Endothelial cell of umbilical vein (primary cell): ENCODE measurements at regions not wholly inside any gene's neighbourhood (a gene's known extent, or its start where the extent isn't known, plus 50 kb on each side); places are given as distances from the start of the nearest gene placed in this dataset.

Source experiments
- BruUV-seq: library from RNA; stranded (reverse); fragments of 400-500 nt; replicated peaks from 2 replicates; lab custom pipeline; 2021; lab: Mats Ljungman, UMichigan
- CTCF ChIA-PET: fragments of 300-600, 350-600 bp; sonication (Branson Sonifier 250); formaldehyde crosslinking; loops from one replicate; lab custom pipeline; 2021; ENCODE audit warnings: antibody characterized with exemption, inconsistent platforms; lab: Charles Lee
- POLR2A ChIA-PET: fragments of 300-600, 350-600 bp; sonication (Branson Sonifier 250); formaldehyde crosslinking; loops from one replicate; lab custom pipeline; 2021; ENCODE audit warnings: antibody characterized with exemption, inconsistent platforms; lab: Charles Lee
- DNase-seq: peaks from one replicate; pipeline ENCODE4 v3.0.0-alpha.2; 2011; ENCODE audit warnings: low read depth, low spot score
- FAIRE-seq: peaks from 2 replicates; lab custom pipeline; 2011; peaks lifted over from hg19 to GRCh38; lab: Jason Lieb, UNC
- H2AFZ ChIP-seq: 2 replicates; pipeline ENCODE4 v1.6.0; 2012; ENCODE audit warnings: low read depth, low read length, control low read depth, inconsistent platforms
- H3K27ac ChIP-seq: 2 replicates; pipeline ENCODE4 v1.5.1; 2011; ENCODE audit warnings: low read depth, mild to moderate bottlenecking, control low read depth, low read length, moderate library complexity; ENCODE audit not compliant: insufficient read depth
- H3K27me3 ChIP-seq, 2 experiments: 2 replicates each; pipeline versions ENCODE4 v1.6.0 to v1.6.1; 2011; ENCODE audit warnings: low read length in 2 of 2, mixed read lengths in 1 of 2; ENCODE audit not compliant: control insufficient read depth in 2 of 2, insufficient read depth in 2 of 2
- H3K36me3 ChIP-seq, 2 experiments: 2 replicates in 1 of 2; 3 replicates in 1 of 2; pipeline ENCODE4 v1.5.1; 2011; ENCODE audit warnings: low read length in 2 of 2, mild to moderate bottlenecking in 1 of 2, moderate library complexity in 1 of 2; ENCODE audit not compliant: control insufficient read depth in 2 of 2, insufficient read depth in 2 of 2; ENCODE audit errors: extremely low read depth in 1 of 2
- H3K4me1 ChIP-seq: 3 replicates; pipeline ENCODE4 v1.5.1; 2011; ENCODE audit warnings: mild to moderate bottlenecking, low read length; ENCODE audit not compliant: control insufficient read depth, insufficient read depth; ENCODE audit errors: extremely low read depth
- H3K4me2 ChIP-seq: 2 replicates; pipeline ENCODE4 v1.6.1; 2011; ENCODE audit warnings: low read length, control low read depth, mixed read lengths; ENCODE audit not compliant: insufficient read depth
- H3K4me3 ChIP-seq, 3 experiments: fragments of 200-600 bp in 1 of 3; sonication (generic), shearing (Covaris generic) in 1 of 3; replicated peaks in 1 of 3; 2 replicates each; pipeline ENCODE4 v1.5.1; 2011 to 2016; ENCODE audit warnings: control low read depth in 3 of 3, low read length in 3 of 3, mild to moderate bottlenecking in 2 of 3, inconsistent platforms in 1 of 3, low read depth in 1 of 3, moderate library complexity in 1 of 3; ENCODE audit not compliant: insufficient read depth in 1 of 3
- H3K79me2 ChIP-seq: 2 replicates; pipeline ENCODE4 v1.6.0; 2012; ENCODE audit warnings: low read length, inconsistent platforms; ENCODE audit not compliant: control insufficient read depth, insufficient read depth
- H3K9ac ChIP-seq: replicated peaks from 2 replicates; pipeline ENCODE3; 2011; ENCODE audit warnings: low read length, control low read depth; ENCODE audit not compliant: insufficient read depth; ENCODE audit errors: extremely low read depth
- H3K9me1 ChIP-seq: replicated peaks from 3 replicates; pipeline ENCODE4 v1.6.0; 2011; ENCODE audit warnings: mild to moderate bottlenecking, low read length; ENCODE audit not compliant: control insufficient read depth, insufficient read depth; ENCODE audit errors: extremely low read depth
- H3K9me3 ChIP-seq: replicated peaks from 2 replicates; pipeline ENCODE4 v1.5.1; 2012; ENCODE audit warnings: low read length, inconsistent platforms; ENCODE audit not compliant: control insufficient read depth, insufficient read depth
- H4K20me1 ChIP-seq: replicated peaks from 2 replicates; pipeline ENCODE3; 2011; ENCODE audit warnings: mild to moderate bottlenecking, low read length; ENCODE audit not compliant: control insufficient read depth, insufficient read depth; ENCODE audit errors: extremely low read depth
- EZH2 ChIP-seq: IDR thresholded peaks from 2 replicates; pipeline ENCODE4 v1.6.1; 2012; ENCODE audit warnings: borderline replicate concordance, low read depth, mild to moderate bottlenecking, moderate library complexity, low read length, inconsistent platforms; ENCODE audit not compliant: severe bottlenecking
- FOS ChIP-seq: IDR thresholded peaks from 2 replicates; pipeline ENCODE4 v1.6.1; 2011; ENCODE audit warnings: mild to moderate bottlenecking, low read length, moderate library complexity, borderline replicate concordance; ENCODE audit not compliant: insufficient read depth
- GATA2 ChIP-seq: IDR thresholded peaks from 2 replicates; pipeline ENCODE4 v1.7.0; 2011; ENCODE audit warnings: low read depth, mild to moderate bottlenecking, moderate library complexity, mixed read lengths, low read length; ENCODE audit not compliant: insufficient read length, insufficient read depth
- JUN ChIP-seq: IDR thresholded peaks from 2 replicates; pipeline ENCODE4 v1.6.1; 2011; ENCODE audit warnings: borderline replicate concordance, low read depth; ENCODE audit not compliant: insufficient read length, insufficient read depth
- MYC ChIP-seq: IDR thresholded peaks from one replicate; pipeline ENCODE4 v1.6.1; 2011; ENCODE audit warnings: mild to moderate bottlenecking, low read depth, low read length
- POLR2A ChIP-seq: IDR thresholded peaks from 2 replicates; pipeline ENCODE4 v1.6.1; 2012; ENCODE audit warnings: low read depth, mild to moderate bottlenecking, control low read depth, low read length
- POLR2AphosphoS5 ChIP-seq: IDR thresholded peaks from 2 replicates; pipeline ENCODE4 v1.6.1; 2012; ENCODE audit warnings: low read depth, mild to moderate bottlenecking, control low read depth, low read length, moderate library complexity; ENCODE audit not compliant: insufficient read depth
- dilution Hi-C: fragments of 300-500 bp; cut with MboI; formaldehyde crosslinking; loops from one replicate; pipeline ENCODE4 v1.15.0; 2019; ENCODE audit warnings: low sequenced_read_pairs; ENCODE audit not compliant: extremely low pct_ligation_motif_present
- intact Hi-C: fragments of 100-400 bp; cut with micrococcal nuclease; formaldehyde crosslinking; loops from one replicate; pipeline ENCODE4 v1.10.0; 2022
- TF ChIP-seq, protein P1 (sequence below), 2 donors: IDR thresholded peaks; 1 replicate in 1 of 2; 2 replicates in 1 of 2; pipeline ENCODE4 v1.5.1; 2011; ENCODE audit warnings: low read length in 2 of 2, mild to moderate bottlenecking in 2 of 2, moderate library complexity in 2 of 2, control low read depth in 1 of 2, inconsistent platforms in 1 of 2, low read depth in 1 of 2; ENCODE audit not compliant: insufficient read depth in 1 of 2; ENCODE audit errors: extremely low read depth in 1 of 2
- TF ChIP-seq, protein P2 (sequence below): IDR thresholded peaks from 2 replicates; pipeline ENCODE4 v1.6.1; 2011; ENCODE audit not compliant: insufficient read depth, insufficient read length

GRCh38 chr10:1847361-1847760, 110.0 kb upstream of the ADARB2 start:
- no peaks in the 10 kb centered on the region for H3K27me3 ChIP-seq
- no peak overlapping the region for H3K27ac ChIP-seq
- H3K9me1 ChIP-seq, result no peaks in the 10 kb centered on the region
- no peak overlapping the region for H3K9ac ChIP-seq
- no peak for TF ChIP-seq FOS
- no peak for TF ChIP-seq GATA2
- no peak for TF ChIP-seq POLR2AphosphoS5
- no peak for TF ChIP-seq JUN
- TF ChIP-seq POLR2A, result no peak
- TF ChIP-seq EZH2, result no peak
- TF ChIP-seq, protein P1, sequence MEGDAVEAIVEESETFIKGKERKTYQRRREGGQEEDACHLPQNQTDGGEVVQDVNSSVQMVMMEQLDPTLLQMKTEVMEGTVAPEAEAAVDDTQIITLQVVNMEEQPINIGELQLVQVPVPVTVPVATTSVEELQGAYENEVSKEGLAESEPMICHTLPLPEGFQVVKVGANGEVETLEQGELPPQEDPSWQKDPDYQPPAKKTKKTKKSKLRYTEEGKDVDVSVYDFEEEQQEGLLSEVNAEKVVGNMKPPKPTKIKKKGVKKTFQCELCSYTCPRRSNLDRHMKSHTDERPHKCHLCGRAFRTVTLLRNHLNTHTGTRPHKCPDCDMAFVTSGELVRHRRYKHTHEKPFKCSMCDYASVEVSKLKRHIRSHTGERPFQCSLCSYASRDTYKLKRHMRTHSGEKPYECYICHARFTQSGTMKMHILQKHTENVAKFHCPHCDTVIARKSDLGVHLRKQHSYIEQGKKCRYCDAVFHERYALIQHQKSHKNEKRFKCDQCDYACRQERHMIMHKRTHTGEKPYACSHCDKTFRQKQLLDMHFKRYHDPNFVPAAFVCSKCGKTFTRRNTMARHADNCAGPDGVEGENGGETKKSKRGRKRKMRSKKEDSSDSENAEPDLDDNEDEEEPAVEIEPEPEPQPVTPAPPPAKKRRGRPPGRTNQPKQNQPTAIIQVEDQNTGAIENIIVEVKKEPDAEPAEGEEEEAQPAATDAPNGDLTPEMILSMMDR (IDR thresholded peaks at IDR 0.05; ENCODE audit: extremely low read depth in 1 of 2, insufficient read depth in 1 of 2, low read depth in 1 of 2, low read length in 2 of 2), result no peak
- TF ChIP-seq MYC, result no peak
- TF ChIP-seq, protein P2, sequence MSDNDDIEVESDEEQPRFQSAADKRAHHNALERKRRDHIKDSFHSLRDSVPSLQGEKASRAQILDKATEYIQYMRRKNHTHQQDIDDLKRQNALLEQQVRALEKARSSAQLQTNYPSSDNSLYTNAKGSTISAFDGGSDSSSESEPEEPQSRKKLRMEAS, result no peak
- ChIA-PET POLR2A (no interaction called here), CTCF (no interaction called here)
- no peaks in the 10 kb centered on the region for H4K20me1 ChIP-seq
- H3K36me3 ChIP-seq, result no peaks in the 10 kb centered on the region
- no peak overlapping the region for H2AFZ ChIP-seq
- H3K9me3 ChIP-seq, result peaks cover 8% of the 10 kb centered on the region
- BruUV-seq, result no TSS peak
- dilution Hi-C loops, result no loop called here
- FAIRE-seq (no peak), DNase-seq (no peak)
- H3K79me2 ChIP-seq, result no peaks in the 10 kb centered on the region
- no peak overlapping the region for H3K4me3 ChIP-seq
- intact Hi-C loops, result no loop called here
- H3K4me2 ChIP-seq, result no peak overlapping the region
- no peaks in the 10 kb centered on the region for H3K4me1 ChIP-seq
